ENCODE measurements at regions not wholly inside any gene's neighbourhood (a gene's known extent, or its start where the extent isn't known, plus 50 kb on each side); places are given as distances from the start of the nearest gene placed in this dataset.

GRCh38 chr10:94049911-94050310 is 56.2 kb downstream of the PLCE1 start:
- TF ChIP-seq CTCF (IDR thresholded peaks at IDR 0.05) = no peak
- TF ChIP-seq POLR2A (IDR thresholded peaks at IDR 0.05) = no peak
